ENCODE measurements at regions not wholly inside any gene's neighbourhood (a gene's known extent, or its start where the extent isn't known, plus 50 kb on each side); places are given as distances from the start of the nearest gene placed in this dataset.

- Histone ChIP-seq H3K9ac (ENCODE audit: low read length) (no peak overlapping the region), H3K4me2 (ENCODE audit: low read length) (no peak overlapping the region), H3K36me3 (ENCODE audit: insufficient read depth, low read length) (no peaks in the 10 kb centered on the region), H2AFZ (ENCODE audit: low read length) (no peak overlapping the region), H3K4me1 (ENCODE audit: insufficient read depth, low read length, severe bottlenecking) (no peaks in the 10 kb centered on the region), H3K27ac (ENCODE audit: low read depth, low read length, poor library complexity, severe bottlenecking) (no peak overlapping the region), H3K27me3 (ENCODE audit: insufficient read depth, low read length) (no peaks in the 10 kb centered on the region), H3F3A (ENCODE audit: insufficient read depth, low read length) (no peaks in the 10 kb centered on the region), H3K4me3 (ENCODE audit: low read depth, low read length, poor library complexity, severe bottlenecking) (no peak overlapping the region), H3K79me2 (ENCODE audit: insufficient read depth, low read length) (no peaks in the 10 kb centered on the region), H3K9me3 (ENCODE audit: low read length) (no peaks in the 10 kb centered on the region), H3K9me2 (ENCODE audit: low read depth, low read length) (no peaks in the 10 kb centered on the region), H4K20me1 (ENCODE audit: insufficient read depth, low read length) (no peaks in the 10 kb centered on the region)
- TF ChIP-seq CTCF (IDR thresholded peaks at IDR 0.05; ENCODE audit: low read length), result no peak
Observed at GRCh38 chr12:33967760-33968159, 54.5 kb upstream of the ALG10 start.

All from OCI-LY1 (cell line).